ENCODE measurements at regions not wholly inside any gene's neighbourhood (a gene's known extent, or its start where the extent isn't known, plus 50 kb on each side); places are given as distances from the start of the nearest gene placed in this dataset.

- ChIA-PET POLR2A (interaction anchor here (0.7 to 2.8 kb wide), 5 partner anchors 24 to 420 kb away, joined by 3 to 10 read pairs (median 9); no protein-coding TSS in a partner anchor), CTCF (interaction anchor here (0.8 to 1.9 kb wide), 3 partner anchors 16 to 183 kb away, joined by 3 to 6 read pairs (median 4); no protein-coding TSS in a partner anchor)
- H3K27ac Mint-ChIP-seq (ENCODE audit: low read depth, unreplicated experiment), result no peak overlapping the region
- peaks cover 13% of the 10 kb centered on the region for H3K4me1 Mint-ChIP-seq (ENCODE audit: insufficient read depth, unreplicated experiment)
- H3K9me3 Mint-ChIP-seq (ENCODE audit: unreplicated experiment), result no peaks in the 10 kb centered on the region
- no peaks in the 10 kb centered on the region for H3K27me3 Mint-ChIP-seq (ENCODE audit: insufficient read depth, unreplicated experiment)
- no TSS peak for BruUV-seq (replicated peaks)
- TF ChIP-seq, protein P1, sequence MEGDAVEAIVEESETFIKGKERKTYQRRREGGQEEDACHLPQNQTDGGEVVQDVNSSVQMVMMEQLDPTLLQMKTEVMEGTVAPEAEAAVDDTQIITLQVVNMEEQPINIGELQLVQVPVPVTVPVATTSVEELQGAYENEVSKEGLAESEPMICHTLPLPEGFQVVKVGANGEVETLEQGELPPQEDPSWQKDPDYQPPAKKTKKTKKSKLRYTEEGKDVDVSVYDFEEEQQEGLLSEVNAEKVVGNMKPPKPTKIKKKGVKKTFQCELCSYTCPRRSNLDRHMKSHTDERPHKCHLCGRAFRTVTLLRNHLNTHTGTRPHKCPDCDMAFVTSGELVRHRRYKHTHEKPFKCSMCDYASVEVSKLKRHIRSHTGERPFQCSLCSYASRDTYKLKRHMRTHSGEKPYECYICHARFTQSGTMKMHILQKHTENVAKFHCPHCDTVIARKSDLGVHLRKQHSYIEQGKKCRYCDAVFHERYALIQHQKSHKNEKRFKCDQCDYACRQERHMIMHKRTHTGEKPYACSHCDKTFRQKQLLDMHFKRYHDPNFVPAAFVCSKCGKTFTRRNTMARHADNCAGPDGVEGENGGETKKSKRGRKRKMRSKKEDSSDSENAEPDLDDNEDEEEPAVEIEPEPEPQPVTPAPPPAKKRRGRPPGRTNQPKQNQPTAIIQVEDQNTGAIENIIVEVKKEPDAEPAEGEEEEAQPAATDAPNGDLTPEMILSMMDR (IDR thresholded peaks at IDR 0.05; ENCODE audit: unreplicated experiment), result no peak
- intact Hi-C loops (cut with micrococcal nuclease), result no loop called here
- no peak overlapping the region for H3K4me3 Mint-ChIP-seq (ENCODE audit: unreplicated experiment)
- DNase-seq (ENCODE audit: unreplicated experiment), result no peak
- no peaks in the 10 kb centered on the region for H3K36me3 Mint-ChIP-seq (ENCODE audit: insufficient read depth, unreplicated experiment)
These were observed 162.0 kb downstream of the REEP3 start for GRCh38 chr10:63683223-63683622.

GRCh38 chr10:63683686-63684085 lies 162.5 kb downstream of the REEP3 start:
- no TSS peak for BruUV-seq (replicated peaks)
- no peaks in the 10 kb centered on the region for H3K27me3 Mint-ChIP-seq (ENCODE audit: insufficient read depth, unreplicated experiment)
- peaks cover 13% of the 10 kb centered on the region for H3K4me1 Mint-ChIP-seq (ENCODE audit: insufficient read depth, unreplicated experiment)
- intact Hi-C loops (cut with micrococcal nuclease), result no loop called here
- H3K9me3 Mint-ChIP-seq (ENCODE audit: unreplicated experiment), result no peaks in the 10 kb centered on the region
- TF ChIP-seq, protein P1 (IDR thresholded peaks at IDR 0.05; ENCODE audit: unreplicated experiment), result no peak
- ChIA-PET POLR2A (interaction anchor here (0.7 to 2.8 kb wide), 4 partner anchors 28 to 420 kb away, joined by 3 to 10 read pairs (median 6); no protein-coding TSS in a partner anchor), CTCF (interaction anchor here (0.8 to 1.2 kb wide), 2 partner anchors 17 to 183 kb away, joined by 3 to 4 read pairs; no protein-coding TSS in a partner anchor)
- no peak overlapping the region for H3K27ac Mint-ChIP-seq (ENCODE audit: low read depth, unreplicated experiment)
- no peaks in the 10 kb centered on the region for H3K36me3 Mint-ChIP-seq (ENCODE audit: insufficient read depth, unreplicated experiment)
- no peak overlapping the region for H3K4me3 Mint-ChIP-seq (ENCODE audit: unreplicated experiment)
- no peak for DNase-seq (ENCODE audit: unreplicated experiment)

- H3K9me3 Mint-ChIP-seq (ENCODE audit: unreplicated experiment), result no peaks in the 10 kb centered on the region
- POLR2A ChIA-PET, result interaction anchor here (1.2 kb wide), 1 partner anchor 50 kb away, joined by 3 read pairs; no protein-coding TSS in a partner anchor
These were observed 163.2 kb downstream of the REEP3 start for GRCh38 chr10:63684257-63684936.

GRCh38 chr10:63689768-63690167 lies 168.6 kb downstream of the REEP3 start:
- DNase-seq (ENCODE audit: unreplicated experiment), result no peak
- intact Hi-C loops (cut with micrococcal nuclease), result no loop called here
- H3K27me3 Mint-ChIP-seq (ENCODE audit: insufficient read depth, unreplicated experiment), result no peaks in the 10 kb centered on the region
- H3K4me3 Mint-ChIP-seq (ENCODE audit: unreplicated experiment), result no peak overlapping the region
- BruUV-seq (replicated peaks), result no TSS peak
- ChIA-PET CTCF (no interaction called here), POLR2A (interaction anchor here (1.0 to 1.3 kb wide), 2 partner anchors 11 to 22 kb away, joined by 3 to 4 read pairs; no protein-coding TSS in a partner anchor)
- peaks cover 7% of the 10 kb centered on the region for H3K9me3 Mint-ChIP-seq (ENCODE audit: unreplicated experiment)
- no peak overlapping the region for H3K27ac Mint-ChIP-seq (ENCODE audit: low read depth, unreplicated experiment)
- TF ChIP-seq, protein P1 (IDR thresholded peaks at IDR 0.05; ENCODE audit: unreplicated experiment), result no peak
- no peaks in the 10 kb centered on the region for H3K4me1 Mint-ChIP-seq (ENCODE audit: insufficient read depth, unreplicated experiment)
- H3K36me3 Mint-ChIP-seq (ENCODE audit: insufficient read depth, unreplicated experiment), result no peaks in the 10 kb centered on the region

More at GRCh38 chr10:63684257-63684936, 163.2 kb downstream of the REEP3 start:
- no peaks in the 10 kb centered on the region for H3K27me3 Mint-ChIP-seq (ENCODE audit: insufficient read depth, unreplicated experiment)
- H3K4me1 Mint-ChIP-seq (ENCODE audit: insufficient read depth, unreplicated experiment), result peaks cover 13% of the 10 kb centered on the region
- BruUV-seq (replicated peaks), result no TSS peak
- H3K27ac Mint-ChIP-seq (ENCODE audit: low read depth, unreplicated experiment), result no peak overlapping the region
- H3K4me3 Mint-ChIP-seq (ENCODE audit: unreplicated experiment), result no peak overlapping the region
- TF ChIP-seq, protein P1 (IDR thresholded peaks at IDR 0.05; ENCODE audit: unreplicated experiment), result no peak
- intact Hi-C loops (cut with micrococcal nuclease), result no loop called here
- H3K36me3 Mint-ChIP-seq (ENCODE audit: insufficient read depth, unreplicated experiment), result no peaks in the 10 kb centered on the region
- DNase-seq (ENCODE audit: unreplicated experiment), result no peak
- CTCF ChIA-PET, result interaction anchor here (0.6 to 0.8 kb wide), 2 partner anchors 16 to 36 kb away, joined by 3 to 4 read pairs; no protein-coding TSS in a partner anchor

Data from MCF 10A (cell line).